Mammary epithelial cell (primary cell): ENCODE measurements at regions not wholly inside any gene's neighbourhood (a gene's known extent, or its start where the extent isn't known, plus 50 kb on each side); places are given as distances from the start of the nearest gene placed in this dataset.

Experiments used
- EZH2 ChIP-seq: IDR thresholded peaks from 2 replicates; pipeline ENCODE4 v1.6.1; 2012; ENCODE audit warnings: low read length, inconsistent platforms, borderline replicate concordance
- TF ChIP-seq, protein P1 (sequence below), 2 donors: IDR thresholded peaks in 1 of 2; conservative IDR thresholded peaks in 1 of 2; 2 replicates each; pipeline ENCODE4 v1.5.1; 2011 to 2012; ENCODE audit warnings: inconsistent platforms in 2 of 2, low read length in 2 of 2, mild to moderate bottlenecking in 2 of 2, control low read depth in 1 of 2, low read depth in 1 of 2; ENCODE audit not compliant: insufficient read depth in 1 of 2; ENCODE audit errors: extremely low read depth in 1 of 2

DNA sequence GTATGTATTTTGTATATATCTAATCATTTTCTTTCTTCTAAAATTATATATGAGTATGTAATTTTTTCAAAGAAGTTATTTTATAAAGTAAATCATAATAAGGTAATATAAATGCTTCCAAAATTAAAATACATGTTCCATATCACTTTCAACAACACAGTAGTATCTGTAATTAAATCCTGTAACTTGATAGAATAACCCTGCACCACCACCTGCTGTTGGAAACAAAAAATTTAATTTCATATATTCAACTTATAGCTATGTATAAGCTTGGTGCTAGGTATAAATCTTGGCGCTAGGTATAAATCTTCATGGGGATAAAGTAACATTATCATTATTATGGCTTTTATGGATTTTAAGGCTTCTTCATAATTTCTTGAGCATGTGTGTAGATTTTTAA, 149.7 kb upstream of the DCN start:
- TF ChIP-seq, protein P1, sequence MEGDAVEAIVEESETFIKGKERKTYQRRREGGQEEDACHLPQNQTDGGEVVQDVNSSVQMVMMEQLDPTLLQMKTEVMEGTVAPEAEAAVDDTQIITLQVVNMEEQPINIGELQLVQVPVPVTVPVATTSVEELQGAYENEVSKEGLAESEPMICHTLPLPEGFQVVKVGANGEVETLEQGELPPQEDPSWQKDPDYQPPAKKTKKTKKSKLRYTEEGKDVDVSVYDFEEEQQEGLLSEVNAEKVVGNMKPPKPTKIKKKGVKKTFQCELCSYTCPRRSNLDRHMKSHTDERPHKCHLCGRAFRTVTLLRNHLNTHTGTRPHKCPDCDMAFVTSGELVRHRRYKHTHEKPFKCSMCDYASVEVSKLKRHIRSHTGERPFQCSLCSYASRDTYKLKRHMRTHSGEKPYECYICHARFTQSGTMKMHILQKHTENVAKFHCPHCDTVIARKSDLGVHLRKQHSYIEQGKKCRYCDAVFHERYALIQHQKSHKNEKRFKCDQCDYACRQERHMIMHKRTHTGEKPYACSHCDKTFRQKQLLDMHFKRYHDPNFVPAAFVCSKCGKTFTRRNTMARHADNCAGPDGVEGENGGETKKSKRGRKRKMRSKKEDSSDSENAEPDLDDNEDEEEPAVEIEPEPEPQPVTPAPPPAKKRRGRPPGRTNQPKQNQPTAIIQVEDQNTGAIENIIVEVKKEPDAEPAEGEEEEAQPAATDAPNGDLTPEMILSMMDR (conservative IDR thresholded peaks at IDR 0.05 in 1 of 2, IDR thresholded peaks at IDR 0.05 in 1 of 2; ENCODE audit: extremely low read depth in 1 of 2, insufficient read depth in 1 of 2, low read depth in 1 of 2, low read length in 2 of 2) = no peak
- no peak for TF ChIP-seq EZH2
